Astrocyte (in vitro differentiated cells and primary cell): ENCODE measurements at regions not wholly inside any gene's neighbourhood (a gene's known extent, or its start where the extent isn't known, plus 50 kb on each side); places are given as distances from the start of the nearest gene placed in this dataset.

Source experiments
- DNase-seq: peaks from one replicate; pipeline ENCODE4 v3.0.0-alpha.2; 2010; ENCODE audit warnings: low read depth
- FAIRE-seq: peaks from 2 replicates; lab custom pipeline; 2011; peaks lifted over from hg19 to GRCh38; lab: Jason Lieb, UNC
- H2AFZ ChIP-seq: 2 replicates; pipeline ENCODE4 v1.6.0; 2012; ENCODE audit warnings: low read depth, low read length, inconsistent platforms
- H3K27ac ChIP-seq: 2 replicates; pipeline ENCODE4 v1.5.1; 2011; ENCODE audit warnings: low read depth, low read length, inconsistent platforms
- H3K27me3 ChIP-seq: 2 replicates; pipeline ENCODE4 v1.6.0; 2011; ENCODE audit warnings: low read length, inconsistent platforms; ENCODE audit not compliant: insufficient read depth
- H3K36me3 ChIP-seq: 2 replicates; pipeline ENCODE4 v1.5.1; 2011; ENCODE audit warnings: low read length, inconsistent platforms; ENCODE audit not compliant: insufficient read depth
- H3K4me1 ChIP-seq: 2 replicates; pipeline ENCODE4 v1.5.1; 2011; ENCODE audit warnings: low read length, inconsistent platforms; ENCODE audit not compliant: insufficient read depth
- H3K4me2 ChIP-seq: 2 replicates; pipeline ENCODE4 v1.6.0; 2012; ENCODE audit warnings: low read length, inconsistent platforms
- H3K4me3 ChIP-seq: 2 replicates; pipeline ENCODE4 v1.5.1; 2011; ENCODE audit warnings: low read depth, mild to moderate bottlenecking, low read length, inconsistent platforms; ENCODE audit not compliant: insufficient read depth
- H3K79me2 ChIP-seq: 2 replicates; pipeline ENCODE4 v1.6.0; 2012; ENCODE audit warnings: mild to moderate bottlenecking, low read length, inconsistent platforms; ENCODE audit not compliant: insufficient read depth
- H3K9ac ChIP-seq: 2 replicates; pipeline ENCODE4 v1.6.0; 2012; ENCODE audit warnings: mild to moderate bottlenecking, low read length, inconsistent platforms
- H3K9me3 ChIP-seq: 2 replicates; pipeline ENCODE4 v1.5.1; 2012; ENCODE audit warnings: low read depth, mild to moderate bottlenecking, low read length, inconsistent platforms; ENCODE audit not compliant: insufficient read depth
- H4K20me1 ChIP-seq: 2 replicates; pipeline ENCODE4 v1.6.0; 2012; ENCODE audit warnings: low read length, inconsistent platforms; ENCODE audit not compliant: insufficient read depth
- H3K27ac Mint-ChIP-seq: one replicate; pipeline ENCODE4 v1.8.0; 2021; ENCODE audit warnings: mild to moderate bottlenecking, mixed read lengths; ENCODE audit not compliant: unreplicated experiment
- H3K27me3 Mint-ChIP-seq: one replicate; pipeline ENCODE4 v1.8.0; 2021; ENCODE audit warnings: low read depth, mixed read lengths; ENCODE audit not compliant: unreplicated experiment
- H3K36me3 Mint-ChIP-seq: one replicate; pipeline ENCODE4 v1.8.0; 2021; ENCODE audit warnings: low read depth, mixed read lengths; ENCODE audit not compliant: unreplicated experiment
- H3K4me1 Mint-ChIP-seq: one replicate; pipeline ENCODE4 v1.8.0; 2021; ENCODE audit warnings: low read depth, mixed read lengths; ENCODE audit not compliant: unreplicated experiment
- H3K4me3 Mint-ChIP-seq: one replicate; pipeline ENCODE4 v1.8.0; 2021; ENCODE audit warnings: mild to moderate bottlenecking, moderate library complexity, mixed read lengths; ENCODE audit not compliant: unreplicated experiment
- H3K9me3 Mint-ChIP-seq: one replicate; pipeline ENCODE4 v1.8.0; 2021; ENCODE audit warnings: mild to moderate bottlenecking, mixed read lengths; ENCODE audit not compliant: unreplicated experiment
- CTCF ChIP-seq: IDR thresholded peaks from 2 replicates; pipeline ENCODE4 v1.5.1; 2011; ENCODE audit warnings: low read depth, mild to moderate bottlenecking, inconsistent platforms, low read length, moderate library complexity; ENCODE audit not compliant: insufficient read depth
- EZH2 ChIP-seq: IDR thresholded peaks from 2 replicates; pipeline ENCODE4 v1.6.1; 2012; ENCODE audit warnings: mild to moderate bottlenecking, low read length, inconsistent platforms; ENCODE audit not compliant: insufficient read depth

- H3K9ac ChIP-seq: no peak overlapping the region
- no peak for FAIRE-seq
- H3K4me1 ChIP-seq: no peaks in the 10 kb centered on the region
- no peak overlapping the region for H3K27ac ChIP-seq
- no peaks in the 10 kb centered on the region for H4K20me1 ChIP-seq
- no peak overlapping the region for H3K4me3 Mint-ChIP-seq
- H3K4me1 Mint-ChIP-seq: no peaks in the 10 kb centered on the region
- no peak overlapping the region for H3K27ac Mint-ChIP-seq
- H3K27me3 ChIP-seq: no peaks in the 10 kb centered on the region
- no peaks in the 10 kb centered on the region for H3K79me2 ChIP-seq
- no peaks in the 10 kb centered on the region for H3K36me3 Mint-ChIP-seq
- H2AFZ ChIP-seq: no peak overlapping the region
- H3K9me3 ChIP-seq: no peaks in the 10 kb centered on the region
- TF ChIP-seq CTCF: no peak
- TF ChIP-seq EZH2: no peak
- DNase-seq: no peak
- H3K9me3 Mint-ChIP-seq: peaks cover 7% of the 10 kb centered on the region
- peaks cover 14% of the 10 kb centered on the region for H3K27me3 Mint-ChIP-seq
- H3K4me2 ChIP-seq: no peak overlapping the region
- H3K4me3 ChIP-seq: no peak overlapping the region
- H3K36me3 ChIP-seq: no peaks in the 10 kb centered on the region
These were observed 142.9 kb downstream of the ASB1 start for GRCh38 chr2:238569507-238570195.

- H3K4me3 Mint-ChIP-seq: no peak overlapping the region
- Histone ChIP-seq H2AFZ (no peak overlapping the region), H3K9me3 (no peaks in the 10 kb centered on the region), H3K9ac (no peak overlapping the region), H3K27ac (no peak overlapping the region), H3K4me3 (no peak overlapping the region), H4K20me1 (no peaks in the 10 kb centered on the region), H3K4me2 (no peak overlapping the region), H3K36me3 (no peaks in the 10 kb centered on the region), H3K27me3 (no peaks in the 10 kb centered on the region), H3K79me2 (no peaks in the 10 kb centered on the region), H3K4me1 (no peaks in the 10 kb centered on the region)
- no peaks in the 10 kb centered on the region for H3K36me3 Mint-ChIP-seq
- no peaks in the 10 kb centered on the region for H3K4me1 Mint-ChIP-seq
- no peak for TF ChIP-seq EZH2
- no peak for TF ChIP-seq CTCF
- FAIRE-seq (no peak), DNase-seq (no peak)
- H3K27me3 Mint-ChIP-seq: peaks cover 12% of the 10 kb centered on the region
- H3K9me3 Mint-ChIP-seq: peaks cover 7% of the 10 kb centered on the region
- no peak overlapping the region for H3K27ac Mint-ChIP-seq
These were observed 143.7 kb downstream of the ASB1 start for GRCh38 chr2:238570391-238570790.

- no peak overlapping the region for H2AFZ ChIP-seq
- H3K36me3 Mint-ChIP-seq: no peaks in the 10 kb centered on the region
- H3K36me3 ChIP-seq: no peaks in the 10 kb centered on the region
- H3K79me2 ChIP-seq: no peaks in the 10 kb centered on the region
- DNase-seq (no peak), FAIRE-seq (no peak)
- H3K27ac ChIP-seq: no peak overlapping the region
- no peaks in the 10 kb centered on the region for H3K27me3 ChIP-seq
- H3K4me1 ChIP-seq: no peaks in the 10 kb centered on the region
- H3K4me1 Mint-ChIP-seq: no peaks in the 10 kb centered on the region
- H3K9me3 Mint-ChIP-seq: peaks cover 7% of the 10 kb centered on the region
- no peaks in the 10 kb centered on the region for H3K9me3 ChIP-seq
- H3K4me3 Mint-ChIP-seq: no peak overlapping the region
- H3K27ac Mint-ChIP-seq: no peak overlapping the region
- no peak overlapping the region for H3K4me2 ChIP-seq
- no peaks in the 10 kb centered on the region for H4K20me1 ChIP-seq
- no peak overlapping the region for H3K9ac ChIP-seq
- H3K4me3 ChIP-seq: no peak overlapping the region
- H3K27me3 Mint-ChIP-seq: peaks cover 12% of the 10 kb centered on the region
- TF ChIP-seq EZH2 (no peak), CTCF (no peak)
These were observed 144.2 kb downstream of the ASB1 start for GRCh38 chr2:238570926-238571325.
